Ovary (tissue), 7 donors: ENCODE measurements at regions not wholly inside any gene's neighbourhood (a gene's known extent, or its start where the extent isn't known, plus 50 kb on each side); places are given as distances from the start of the nearest gene placed in this dataset.

Experiments used
- DNase-seq, 5 donors: peaks; one replicate each; pipeline ENCODE4 v3.0.0-alpha.2; 2019 to 2020
- H3K27ac ChIP-seq, 2 donors: fragments of 200-600 bp; one replicate each; pipeline versions ENCODE4 v1.5.1 to v1.8.0; 2019 to 2022
- H3K27me3 ChIP-seq: fragments of 200-600 bp; one replicate; pipeline ENCODE4 v1.8.0; 2022
- H3K36me3 ChIP-seq: fragments of 200-600 bp; sonication (generic); one replicate; pipeline ENCODE4 v1.5.1; 2019
- H3K4me1 ChIP-seq: one replicate; pipeline ENCODE4 v1.8.1; 2013; ENCODE audit warnings: mild to moderate bottlenecking, moderate library complexity; ENCODE audit not compliant: insufficient read depth
- H3K4me3 ChIP-seq: fragments of 200-600 bp; sonication (generic); one replicate; pipeline ENCODE4 v1.5.1; 2017
- H3K9me3 ChIP-seq, 2 donors: fragments of 200-600 bp in 1 of 2; sonication (generic) in 1 of 2; one replicate each; pipeline versions ENCODE4 v1.5.1 to v1.8.1; 2013 to 2019; ENCODE audit warnings: mild to moderate bottlenecking in 1 of 2, moderate library complexity in 1 of 2
- CTCF ChIP-seq, 3 donors: fragments of 450-650 bp in 2 of 3; fragments of 200-600 bp in 1 of 3; IDR thresholded peaks; one replicate each; pipeline versions ENCODE4 v1.5.1 to v1.8.0; 2016 to 2022; ENCODE audit warnings: antibody characterized with exemption in 3 of 3, mild to moderate bottlenecking in 1 of 3
- EP300 ChIP-seq: sonication (generic); formaldehyde crosslinking; IDR thresholded peaks from one replicate; pipeline ENCODE4 v1.6.1; 2017; ENCODE audit warnings: antibody characterized with exemption
- POLR2A ChIP-seq: fragments of 450-650 bp; IDR thresholded peaks from one replicate; pipeline ENCODE4 v1.6.1; 2017; ENCODE audit warnings: antibody characterized with exemption, mild to moderate bottlenecking, moderate library complexity
- WGBS, 3 donors: extraction: QIAGEN DNeasy Blood & Tissue Kit in 1 of 3; methylation state at CpG; one replicate each; pipeline versions ENCODE4 v1.1.5 to v1.1.7; 2013 to 2017; 5-methylcytosine and 5-hydroxymethylcytosine counted together
- intact Hi-C, 4 donors: fragments of 100-400 bp; cut with DNase I; formaldehyde crosslinking; loops; one replicate each; pipeline versions ENCODE4 v1.11.0 to v1.15.1; 2022 to 2023
- donor health status: DM: no; HTN: no; CAD: no; lungs with moderate emphysema.
- donor health status: DM: no; HTN: no; CAD: no.
- donor health status: Bipolar disorder and iron deficiency.
- donor health status: DM: no; HTN: no; CAD: no.
- donor health status: DM: yes; HTN: yes; CAD: no.

GRCh38 chr13:44120043-44120442, 240.3 kb downstream of the LACC1 start:
- no peaks in the 10 kb centered on the region for H3K9me3 ChIP-seq
- H3K27me3 ChIP-seq = no peaks in the 10 kb centered on the region
- TF ChIP-seq EP300 (no peak), POLR2A (no peak), CTCF (IDR thresholded peaks at IDR 0.05) (no peak)
- no peak overlapping the region for H3K4me3 ChIP-seq
- H3K4me1 ChIP-seq = no peaks in the 10 kb centered on the region
- WGBS, 3 donors = 89 to 95% (median 92%) methylated on average over 2 of the region's 2 CpGs
- no peak overlapping the region for H3K27ac ChIP-seq
- H3K36me3 ChIP-seq = no peaks in the 10 kb centered on the region
- no peak for DNase-seq
- intact Hi-C loops = no loop called here

DNA sequence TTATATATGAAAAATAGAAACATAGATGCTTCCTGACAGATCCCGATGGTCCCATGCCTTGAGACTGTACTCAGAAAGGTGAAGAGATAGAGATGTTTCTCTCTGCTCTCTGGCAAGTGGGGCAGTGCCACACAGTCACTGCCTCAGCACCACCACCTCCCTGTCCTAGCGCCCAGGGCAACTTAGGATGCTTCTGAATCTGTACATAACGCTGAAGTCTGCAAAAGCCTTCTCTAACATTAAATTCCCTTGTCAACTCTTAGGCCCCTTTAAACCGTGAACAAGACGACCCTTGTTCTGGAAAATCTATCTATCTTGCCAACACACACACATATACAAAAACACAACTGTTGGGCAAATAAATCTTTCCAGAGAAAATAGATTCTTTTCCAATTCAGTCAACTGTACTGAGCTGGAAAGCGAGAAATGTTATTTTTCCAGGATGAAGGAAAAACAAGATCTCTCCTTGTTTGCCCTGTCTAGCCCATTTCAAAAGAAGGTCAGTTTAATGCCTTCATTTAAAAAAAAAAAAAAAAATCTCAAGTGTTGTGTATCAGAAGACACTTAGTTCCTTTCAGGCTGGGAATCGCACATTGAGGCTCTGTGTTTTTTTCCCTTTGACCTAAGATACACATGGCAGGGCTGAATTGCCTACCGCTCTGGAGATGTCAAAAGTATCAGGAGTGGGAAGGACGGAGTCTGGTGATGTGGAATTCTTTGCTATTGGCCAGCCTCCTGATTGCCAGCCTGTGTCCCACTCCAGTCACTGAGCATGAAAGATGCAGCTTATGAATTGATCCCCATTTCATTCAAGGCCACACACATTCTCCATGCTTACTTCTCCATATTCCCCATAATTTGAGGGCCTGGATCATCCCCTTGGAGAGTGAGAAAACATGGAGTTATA, 241.4 kb downstream of the LACC1 start:
- H3K27me3 ChIP-seq = no peaks in the 10 kb centered on the region
- 80 to 83% (median 81%) methylated on average over 9 of the region's 9 CpGs for WGBS, 3 donors
- no peaks in the 10 kb centered on the region for H3K36me3 ChIP-seq
- H3K27ac ChIP-seq = no peak overlapping the region
- no peak overlapping the region for H3K4me3 ChIP-seq
- DNase-seq = no peak
- no peaks in the 10 kb centered on the region for H3K9me3 ChIP-seq
- intact Hi-C loops = no loop called here
- H3K4me1 ChIP-seq = no peaks in the 10 kb centered on the region
- TF ChIP-seq POLR2A = no peak
- no peak for TF ChIP-seq EP300
- TF ChIP-seq CTCF (IDR thresholded peaks at IDR 0.05) = no peak

- intact Hi-C loops = no loop called here
- no peak for DNase-seq
- 38 to 76% (median 41%) methylated on average over 1 of the region's 1 CpG for WGBS, 3 donors
- Histone ChIP-seq H3K27ac (no peak overlapping the region), H3K4me1 (no peaks in the 10 kb centered on the region), H3K9me3 (no peaks in the 10 kb centered on the region), H3K36me3 (no peaks in the 10 kb centered on the region), H3K4me3 (no peak overlapping the region), H3K27me3 (no peaks in the 10 kb centered on the region)
- TF ChIP-seq CTCF (IDR thresholded peaks at IDR 0.05) = no peak
Observed at GRCh38 chr13:44124352-44124751, 244.6 kb downstream of the LACC1 start.

DNA sequence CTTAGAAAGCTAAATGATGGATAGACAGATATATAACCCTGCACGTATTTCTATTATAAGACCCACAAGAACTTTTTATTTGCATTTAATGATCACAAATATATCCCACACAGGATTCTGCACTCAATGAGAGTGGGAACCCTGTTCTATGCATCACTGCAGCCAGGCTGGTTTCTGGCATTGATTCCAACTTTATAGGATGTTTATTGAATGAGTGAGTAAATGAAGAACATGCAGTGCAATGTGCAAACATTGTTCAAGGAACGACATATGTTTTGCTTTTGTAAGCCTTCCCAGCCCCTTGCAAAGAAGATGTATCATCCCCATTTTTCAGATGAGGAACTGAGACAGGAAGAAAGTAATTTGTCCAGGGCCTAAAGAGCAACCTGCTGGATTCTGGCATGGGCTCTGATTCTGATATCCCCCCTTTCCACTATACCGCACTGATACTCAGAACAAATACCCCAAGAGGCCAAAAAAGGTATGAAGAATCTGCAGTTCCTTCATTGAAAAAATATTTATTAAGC, 246.3 kb downstream of the LACC1 start:
- TF ChIP-seq CTCF (IDR thresholded peaks at IDR 0.05) (no peak), POLR2A (no peak), EP300 (no peak)
- Histone ChIP-seq H3K9me3 (no peaks in the 10 kb centered on the region), H3K4me1 (no peaks in the 10 kb centered on the region), H3K4me3 (no peak overlapping the region), H3K27me3 (no peaks in the 10 kb centered on the region), H3K27ac (no peak overlapping the region), H3K36me3 (no peaks in the 10 kb centered on the region)
- no peak for DNase-seq
- intact Hi-C loops = no loop called here
- 73 to 91% (median 74%) methylated on average over 3 of the region's 3 CpGs for WGBS, 3 donors
